GM13977 (cell line): ENCODE measurements at regions not wholly inside any gene's neighbourhood (a gene's known extent, or its start where the extent isn't known, plus 50 kb on each side); places are given as distances from the start of the nearest gene placed in this dataset.

Experiments used
- DNase-seq: peaks from one replicate; pipeline ENCODE4 v3.0.0; 2012; ENCODE audit warnings: low spot score
- in situ Hi-C: fragments of 300-500 bp; cut with MboI; formaldehyde crosslinking; loops from one replicate; pipeline ENCODE4 v1.12.0; 2022; ENCODE audit warnings: low sequenced_read_pairs, low pct_unique_long_range_greater_than_20kb, mixed read lengths, inconsistent platforms; ENCODE audit not compliant: unreplicated experiment
- TF ChIP-seq, protein P1 (sequence below): IDR thresholded peaks from 2 replicates; pipeline ENCODE4 v1.5.1; 2012; ENCODE audit warnings: mild to moderate bottlenecking, control low read depth; ENCODE audit not compliant: insufficient read depth; ENCODE audit errors: extremely low read depth, missing control alignments

DNA sequence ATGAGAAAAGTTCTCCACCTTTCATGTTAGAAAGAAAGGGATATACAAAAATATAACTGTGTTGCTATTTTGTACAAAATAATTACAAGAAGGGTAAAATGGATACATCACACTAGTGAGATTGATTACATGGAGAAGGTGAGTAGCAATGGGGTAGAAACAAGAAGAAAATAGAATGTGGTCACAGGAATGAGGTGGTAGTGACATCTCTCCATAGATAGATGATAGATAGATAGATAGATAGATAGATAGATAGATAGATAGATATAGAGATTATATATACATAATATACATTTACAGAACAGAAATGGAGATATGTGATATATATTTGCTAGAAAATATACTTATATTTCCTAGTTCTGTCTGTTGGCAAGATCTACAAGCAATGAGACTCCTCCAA, 95.3 kb upstream of the RGPD4 start:
- in situ Hi-C loops = no loop called here
- no peak for DNase-seq

DNA sequence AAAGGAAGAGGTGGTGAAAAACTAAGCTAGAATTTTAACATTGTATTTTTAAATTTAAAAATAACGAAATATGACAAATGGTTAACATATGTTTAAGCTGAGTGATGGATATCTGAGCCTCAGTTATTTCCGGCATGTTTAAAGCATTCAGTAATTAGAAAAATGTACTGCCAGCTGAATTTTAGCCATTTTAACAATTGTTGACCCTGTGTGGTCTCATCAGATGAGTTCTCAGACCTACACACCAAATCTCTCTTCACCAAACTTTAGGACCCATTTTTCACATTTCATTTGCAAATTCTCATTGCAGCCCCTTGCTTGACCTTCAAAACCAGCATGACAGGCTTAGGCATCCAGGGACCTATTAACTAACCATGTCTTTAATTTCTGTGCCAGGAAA, 91.5 kb upstream of the RGPD4 start:
- TF ChIP-seq, protein P1, sequence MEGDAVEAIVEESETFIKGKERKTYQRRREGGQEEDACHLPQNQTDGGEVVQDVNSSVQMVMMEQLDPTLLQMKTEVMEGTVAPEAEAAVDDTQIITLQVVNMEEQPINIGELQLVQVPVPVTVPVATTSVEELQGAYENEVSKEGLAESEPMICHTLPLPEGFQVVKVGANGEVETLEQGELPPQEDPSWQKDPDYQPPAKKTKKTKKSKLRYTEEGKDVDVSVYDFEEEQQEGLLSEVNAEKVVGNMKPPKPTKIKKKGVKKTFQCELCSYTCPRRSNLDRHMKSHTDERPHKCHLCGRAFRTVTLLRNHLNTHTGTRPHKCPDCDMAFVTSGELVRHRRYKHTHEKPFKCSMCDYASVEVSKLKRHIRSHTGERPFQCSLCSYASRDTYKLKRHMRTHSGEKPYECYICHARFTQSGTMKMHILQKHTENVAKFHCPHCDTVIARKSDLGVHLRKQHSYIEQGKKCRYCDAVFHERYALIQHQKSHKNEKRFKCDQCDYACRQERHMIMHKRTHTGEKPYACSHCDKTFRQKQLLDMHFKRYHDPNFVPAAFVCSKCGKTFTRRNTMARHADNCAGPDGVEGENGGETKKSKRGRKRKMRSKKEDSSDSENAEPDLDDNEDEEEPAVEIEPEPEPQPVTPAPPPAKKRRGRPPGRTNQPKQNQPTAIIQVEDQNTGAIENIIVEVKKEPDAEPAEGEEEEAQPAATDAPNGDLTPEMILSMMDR = no peak
- in situ Hi-C loops = no loop called here
- no peak for DNase-seq

More for the DNA sequence above, 95.3 kb upstream of the RGPD4 start:
- TF ChIP-seq, protein P1 = no peak

GRCh38 chr2:107737756-107738155, 88.9 kb upstream of the RGPD4 start:
- in situ Hi-C loops = no loop called here
- DNase-seq = no peak
- TF ChIP-seq, protein P1 = no peak

DNA sequence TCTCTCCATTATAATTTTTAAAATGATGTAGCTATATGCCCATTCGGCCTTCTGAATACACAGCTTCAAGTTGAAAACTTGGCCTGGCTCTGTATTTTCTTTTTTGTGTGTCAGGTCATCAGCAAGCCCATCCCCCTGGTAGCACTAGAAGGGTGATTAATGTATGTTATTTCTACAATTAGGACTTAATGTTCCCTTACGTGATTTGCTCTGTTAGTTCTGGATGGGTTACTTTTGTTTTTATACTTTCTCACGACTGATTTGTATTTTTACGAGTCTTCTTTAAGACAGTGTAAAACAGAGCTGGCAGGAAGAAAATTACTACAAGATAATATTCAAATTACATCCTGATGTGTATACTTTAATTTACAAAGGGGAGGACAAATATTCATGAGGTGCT, 88.4 kb upstream of the RGPD4 start:
- in situ Hi-C loops = no loop called here
- TF ChIP-seq, protein P1 = no peak
- no peak for DNase-seq

DNA sequence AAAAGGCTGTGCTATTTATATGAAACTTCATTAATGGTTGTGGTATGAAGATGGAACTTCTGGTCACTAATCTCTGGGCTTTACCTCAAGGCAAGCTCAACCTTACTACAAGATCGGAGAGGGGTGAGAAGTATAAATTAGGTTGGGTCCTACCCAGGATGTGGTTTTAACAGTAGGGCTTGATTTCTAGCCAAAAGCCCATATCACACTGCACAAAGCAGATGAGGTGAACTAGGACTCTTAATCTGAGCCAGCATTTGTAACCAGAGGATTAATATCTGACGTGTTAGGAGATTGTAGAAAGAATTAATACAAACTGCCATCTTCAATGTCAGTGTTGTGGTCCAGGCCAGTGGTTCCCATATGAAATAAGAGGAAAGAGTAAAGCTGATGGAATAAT, 86.4 kb upstream of the RGPD4 start:
- TF ChIP-seq, protein P1 = no peak
- in situ Hi-C loops = no loop called here
- no peak for DNase-seq

DNA sequence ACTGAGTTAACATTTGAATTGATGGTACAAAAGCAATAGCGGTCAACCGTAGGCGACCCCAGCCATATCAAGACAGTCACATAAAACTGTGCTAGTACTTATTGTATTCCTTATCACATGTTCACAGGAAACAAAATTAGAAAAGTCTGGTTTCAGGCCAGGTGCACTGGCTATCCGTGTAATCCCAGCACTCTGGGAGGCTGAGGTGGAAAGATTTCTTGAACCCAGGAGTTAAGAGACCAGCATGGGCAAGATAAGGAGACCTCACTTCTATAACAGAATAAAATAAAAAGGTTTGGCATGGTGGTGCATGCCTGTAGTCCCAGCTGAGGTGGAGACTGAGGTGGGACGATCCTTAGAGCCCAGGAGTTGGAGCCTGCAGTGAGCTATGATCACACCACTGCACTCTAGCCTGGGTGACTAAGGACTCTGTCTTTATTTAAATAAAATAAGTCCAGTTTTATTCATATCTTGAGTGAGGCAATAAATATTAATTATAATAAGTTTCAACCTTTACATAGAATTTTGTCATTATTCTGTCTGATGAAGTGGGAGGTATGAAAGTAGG, 84.1 kb upstream of the RGPD4 start:
- in situ Hi-C loops = no loop called here
- TF ChIP-seq, protein P1 = no peak
- DNase-seq = no peak

DNA sequence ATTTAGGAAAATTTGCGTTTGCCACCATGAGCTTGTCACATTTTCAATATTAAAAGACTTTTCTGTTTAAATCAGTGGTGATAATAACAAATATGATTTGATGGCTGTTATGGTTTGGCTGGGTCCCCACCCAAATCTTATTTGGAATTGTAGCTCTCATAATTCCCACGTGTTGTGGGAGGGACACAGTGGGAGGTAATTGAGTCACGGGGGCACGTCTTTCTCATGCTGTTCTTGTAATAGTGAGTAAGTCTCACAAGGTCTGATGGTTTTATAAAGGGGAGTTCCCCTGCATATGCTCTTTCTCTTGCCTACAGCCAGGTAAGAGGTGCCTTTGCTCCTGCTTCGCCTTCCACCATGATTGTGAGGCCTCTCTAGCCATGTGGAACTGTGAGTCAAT, 83.4 kb upstream of the RGPD4 start:
- in situ Hi-C loops = no loop called here
- TF ChIP-seq, protein P1 = no peak
- no peak for DNase-seq
